Naive thymus-derived CD4-positive, alpha-beta T cell (primary cell): ENCODE measurements at regions not wholly inside any gene's neighbourhood (a gene's known extent, or its start where the extent isn't known, plus 50 kb on each side); places are given as distances from the start of the nearest gene placed in this dataset.

Experiments used
- ATAC-seq: fragments of 150-1000 bp; cut with Tn5 transposase; 2 replicates; pipeline ENCODE4 v1.10.0; 2021; ENCODE audit warnings: mild to moderate bottlenecking, moderate library complexity
- CTCF ChIA-PET: fragments of 350-600 bp; sonication (Branson Sonifier 250); formaldehyde crosslinking; loops from one replicate; lab custom pipeline; 2021; ENCODE audit warnings: antibody characterized with exemption; lab: Charles Lee
- POLR2A ChIA-PET: fragments of 350-600 bp; sonication (Branson Sonifier 250); formaldehyde crosslinking; loops from one replicate; lab custom pipeline; 2021; ENCODE audit warnings: antibody characterized with exemption, inconsistent platforms; lab: Charles Lee
- DNase-seq, 9 donors: peaks; one replicate each; pipeline versions ENCODE4 v3.0.0 to v3.0.0-alpha.2; 2020 to 2022; ENCODE audit warnings: mixed read lengths in 1 of 9
- H3K27ac ChIP-seq: one replicate; pipeline ENCODE4 v1.7.0; 2013; ENCODE audit warnings: mild to moderate bottlenecking, low read depth, low read length, moderate library complexity
- H3K27me3 ChIP-seq, 2 donors: one replicate each; pipeline ENCODE4 v1.7.0; 2013; ENCODE audit warnings: low read length in 2 of 2, mild to moderate bottlenecking in 2 of 2, moderate library complexity in 2 of 2; ENCODE audit not compliant: control insufficient read depth in 2 of 2, insufficient read depth in 2 of 2
- H3K36me3 ChIP-seq, 3 experiments: 1 replicate in 2 of 3; 2 replicates in 1 of 3; pipeline ENCODE4 v1.7.0; 2013; ENCODE audit warnings: low read length in 3 of 3, mild to moderate bottlenecking in 3 of 3, moderate library complexity in 1 of 3; ENCODE audit not compliant: insufficient read depth in 3 of 3, control insufficient read depth in 2 of 3
- H3K4me1 ChIP-seq, 2 donors: one replicate each; pipeline ENCODE4 v1.7.0; 2013; ENCODE audit warnings: low read length in 2 of 2, mild to moderate bottlenecking in 2 of 2, moderate library complexity in 1 of 2; ENCODE audit not compliant: control insufficient read depth in 2 of 2, insufficient read depth in 2 of 2
- H3K4me3 ChIP-seq: 2 replicates; pipeline ENCODE4 v1.7.0; 2013; ENCODE audit warnings: mild to moderate bottlenecking, low read length
- H3K9me3 ChIP-seq, 3 experiments: 1 replicate in 2 of 3; 2 replicates in 1 of 3; pipeline ENCODE4 v1.7.0; 2013; ENCODE audit warnings: low read length in 3 of 3; ENCODE audit not compliant: control insufficient read depth in 2 of 3
- H3K27ac Mint-ChIP-seq, 9 donors: one replicate each; pipeline ENCODE4 v1.8.0; 2020 to 2022; ENCODE audit warnings: mixed read lengths in 9 of 9, mild to moderate bottlenecking in 8 of 9, moderate library complexity in 5 of 9, inconsistent platforms in 2 of 9
- H3K27me3 Mint-ChIP-seq, 5 donors: one replicate each; pipeline ENCODE4 v1.8.0; 2021 to 2022; ENCODE audit warnings: mixed read lengths in 5 of 5, mild to moderate bottlenecking in 1 of 5
- H3K36me3 Mint-ChIP-seq, 5 donors: one replicate each; pipeline ENCODE4 v1.8.0; 2020 to 2022; ENCODE audit warnings: mixed read lengths in 5 of 5, mild to moderate bottlenecking in 3 of 5, inconsistent platforms in 1 of 5
- H3K4me1 Mint-ChIP-seq, 7 donors: one replicate each; pipeline ENCODE4 v1.8.0; 2020 to 2022; ENCODE audit warnings: mixed read lengths in 7 of 7, mild to moderate bottlenecking in 3 of 7, inconsistent platforms in 1 of 7
- H3K4me3 Mint-ChIP-seq, 10 donors: one replicate each; pipeline ENCODE4 v1.8.0; 2020 to 2022; ENCODE audit warnings: mild to moderate bottlenecking in 10 of 10, mixed read lengths in 10 of 10, moderate library complexity in 6 of 10, inconsistent platforms in 2 of 10
- H3K9me3 Mint-ChIP-seq, 11 donors: one replicate each; pipeline ENCODE4 v1.8.0; 2020 to 2022; ENCODE audit warnings: mixed read lengths in 11 of 11, mild to moderate bottlenecking in 4 of 11, inconsistent platforms in 1 of 11, moderate library complexity in 1 of 11
- intact Hi-C, 2 donors: fragments of 100-400 bp; cut with micrococcal nuclease; formaldehyde crosslinking; loops; one replicate each; pipeline ENCODE4 v1.15.1; 2023

DNA sequence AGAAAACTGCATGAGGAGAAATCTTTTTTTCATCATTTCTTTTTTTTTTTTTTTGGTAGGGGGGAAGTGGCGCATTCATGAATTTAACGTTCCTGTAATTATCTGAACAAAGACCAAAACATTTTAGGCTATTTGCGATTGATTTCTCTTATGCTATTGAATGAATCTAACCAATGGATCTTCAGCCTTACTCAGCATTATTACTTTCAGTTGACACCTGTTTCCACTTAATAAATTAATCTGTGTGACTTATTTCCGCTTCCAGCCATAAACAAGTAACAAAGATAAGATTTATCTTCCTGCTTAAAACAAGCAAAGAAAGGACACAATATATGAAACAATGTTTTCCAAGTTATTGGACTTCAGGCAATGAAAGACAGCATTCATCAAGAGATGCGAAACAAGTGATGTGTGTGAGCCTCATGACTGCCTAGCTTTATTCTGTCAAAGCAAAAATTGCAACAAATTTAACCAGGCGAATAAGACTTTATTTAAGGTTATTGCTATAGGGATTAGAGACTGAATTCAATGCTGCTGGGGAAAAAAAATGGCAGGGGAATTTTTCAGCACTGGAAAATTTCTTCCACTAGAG, 1026.9 kb downstream of the LRFN5 start:
- no peak for ATAC-seq
- POLR2A ChIA-PET, result no interaction called here

DNA sequence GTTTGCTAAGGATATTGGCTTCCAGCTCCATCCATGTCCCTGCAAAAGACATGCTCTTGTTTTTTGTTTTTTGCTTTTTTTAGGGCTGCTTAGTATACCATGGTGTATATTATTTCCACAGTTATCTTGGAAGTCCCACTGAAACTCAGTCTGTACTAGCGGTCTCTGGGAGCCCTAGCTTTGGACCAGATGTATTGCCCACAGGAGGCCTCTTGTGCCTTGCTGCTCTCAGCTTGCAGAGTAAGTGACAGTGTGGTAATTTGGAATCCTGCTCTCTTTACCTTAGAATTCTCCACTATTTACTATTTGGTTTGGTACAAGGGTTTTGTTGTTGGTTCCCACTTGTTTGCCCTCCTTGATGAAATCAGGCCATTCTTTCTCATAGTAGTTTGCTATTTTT, 1022.9 kb downstream of the LRFN5 start:
- Mint-ChIP-seq H3K36me3 (no peaks in the 10 kb centered on the region), H3K4me3 (no peak overlapping the region), H3K9me3 (peaks cover 0 to 24% (median 3%) of the 10 kb centered on the region in 11 donors), H3K27me3 (no peaks in the 10 kb centered on the region), H3K4me1 (no peaks in the 10 kb centered on the region), H3K27ac (no peak overlapping the region)
- ATAC-seq (no peak), DNase-seq (no peak)
- H3K9me3 ChIP-seq, result no peaks in the 10 kb centered on the region
- H3K36me3 ChIP-seq, result no peaks in the 10 kb centered on the region
- intact Hi-C loops, result no loop called here
- ChIA-PET POLR2A (no interaction called here), CTCF (no interaction called here)
- no peak overlapping the region for H3K27ac ChIP-seq
- no peak overlapping the region for H3K4me3 ChIP-seq
- H3K27me3 ChIP-seq, result no peaks in the 10 kb centered on the region
- H3K4me1 ChIP-seq, result no peaks in the 10 kb centered on the region

More for the DNA sequence above, 1026.9 kb downstream of the LRFN5 start:
- Histone ChIP-seq H3K36me3 (no peaks in the 10 kb centered on the region), H3K9me3 (no peaks in the 10 kb centered on the region), H3K27me3 (no peaks in the 10 kb centered on the region), H3K27ac (no peak overlapping the region), H3K4me3 (no peak overlapping the region), H3K4me1 (no peaks in the 10 kb centered on the region)
- Mint-ChIP-seq H3K4me1 (no peaks in the 10 kb centered on the region), H3K4me3 (no peak overlapping the region), H3K36me3 (no peaks in the 10 kb centered on the region), H3K27me3 (no peaks in the 10 kb centered on the region), H3K27ac (no peak overlapping the region), H3K9me3 (peaks cover 0 to 26% (median 5%) of the 10 kb centered on the region in 11 donors)
- CTCF ChIA-PET, result no interaction called here
- intact Hi-C loops, result no loop called here
- no peak for DNase-seq

DNA sequence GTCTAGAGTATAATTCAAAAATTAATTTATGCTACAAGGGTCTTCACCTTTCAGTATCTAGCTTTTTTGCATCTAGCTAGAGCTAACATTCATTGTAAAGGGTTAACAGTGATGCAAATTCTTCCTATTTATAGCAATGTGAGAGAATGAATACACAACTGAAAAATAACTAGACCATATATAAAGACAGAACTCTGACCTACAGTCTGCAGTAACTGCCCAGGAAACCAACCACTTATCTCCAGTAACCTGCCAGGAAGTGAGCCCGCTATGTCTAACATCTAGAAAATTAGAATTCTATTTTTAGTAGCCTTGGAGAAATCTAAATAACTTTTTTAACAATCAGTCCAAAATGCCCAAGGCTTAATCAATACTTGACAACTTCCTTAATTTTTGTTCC, 1021.9 kb downstream of the LRFN5 start:
- no peak overlapping the region for H3K4me3 Mint-ChIP-seq
- Histone ChIP-seq H3K4me3 (no peak overlapping the region), H3K27me3 (no peaks in the 10 kb centered on the region), H3K36me3 (no peaks in the 10 kb centered on the region), H3K4me1 (no peaks in the 10 kb centered on the region), H3K9me3 (no peaks in the 10 kb centered on the region), H3K27ac (no peak overlapping the region)
- CTCF ChIA-PET, result no interaction called here
- ATAC-seq (no peak), DNase-seq (no peak)
- no peaks in the 10 kb centered on the region for H3K36me3 Mint-ChIP-seq
- POLR2A ChIA-PET, result no interaction called here
- H3K27ac Mint-ChIP-seq, result no peak overlapping the region
- no peaks in the 10 kb centered on the region for H3K4me1 Mint-ChIP-seq
- intact Hi-C loops, result no loop called here
- H3K27me3 Mint-ChIP-seq, result no peaks in the 10 kb centered on the region
- H3K9me3 Mint-ChIP-seq, result peaks cover 0 to 24% (median 3%) of the 10 kb centered on the region in 11 donors

- ChIA-PET POLR2A (no interaction called here), CTCF (no interaction called here)
- no peaks in the 10 kb centered on the region for H3K27me3 ChIP-seq
- intact Hi-C loops, result no loop called here
- Mint-ChIP-seq H3K36me3 (no peaks in the 10 kb centered on the region), H3K4me1 (no peaks in the 10 kb centered on the region), H3K27me3 (no peaks in the 10 kb centered on the region), H3K9me3 (peaks cover 0 to 17% (median 2%) of the 10 kb centered on the region in 11 donors), H3K4me3 (no peak overlapping the region), H3K27ac (no peak overlapping the region)
- no peaks in the 10 kb centered on the region for H3K9me3 ChIP-seq
- ATAC-seq (no peak), DNase-seq (no peak)
- no peak overlapping the region for H3K4me3 ChIP-seq
- no peak overlapping the region for H3K27ac ChIP-seq
- no peaks in the 10 kb centered on the region for H3K36me3 ChIP-seq
- H3K4me1 ChIP-seq, result no peaks in the 10 kb centered on the region
These were observed 1020.3 kb downstream of the LRFN5 start for GRCh38 chr14:42626986-42627385.

DNA sequence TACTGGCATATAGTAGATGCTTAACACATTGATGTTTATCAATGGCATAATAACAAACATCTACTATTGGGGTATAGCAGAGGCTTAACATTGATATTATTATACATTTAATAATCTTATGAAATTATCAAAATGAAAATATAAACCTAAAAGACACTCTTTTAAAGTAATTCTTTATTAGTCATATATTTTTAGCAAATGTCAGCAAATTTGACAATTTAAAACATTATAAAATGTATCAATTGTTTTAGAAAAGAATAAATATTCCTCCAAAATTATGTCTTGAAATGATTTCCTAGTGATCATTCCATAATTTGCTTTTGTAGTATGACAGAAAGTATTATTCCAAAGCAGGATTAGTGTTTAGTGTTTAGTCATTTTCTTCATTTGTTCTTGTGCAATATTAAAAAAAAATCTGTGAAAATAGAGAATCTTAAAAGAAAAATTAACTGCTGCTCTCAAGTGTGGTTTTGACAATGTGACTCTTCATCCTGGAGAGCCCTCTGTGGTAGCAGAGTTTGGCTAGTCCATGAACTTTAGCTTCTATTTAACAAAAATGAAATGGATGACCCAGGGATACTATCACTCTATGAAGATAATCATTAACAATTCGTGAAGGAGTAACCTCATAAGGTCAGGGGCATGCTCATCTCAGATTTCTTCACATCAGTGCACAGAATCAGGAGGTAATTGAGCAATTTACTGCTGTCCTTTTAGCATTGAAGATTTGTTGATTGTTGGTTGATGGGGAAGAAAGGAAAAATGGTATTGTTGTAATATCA, 1018.5 kb downstream of the LRFN5 start:
- ChIA-PET POLR2A (no interaction called here), CTCF (no interaction called here)
- intact Hi-C loops, result no loop called here
- H3K36me3 ChIP-seq, result no peaks in the 10 kb centered on the region
- no peaks in the 10 kb centered on the region for H3K9me3 ChIP-seq
- H3K27ac Mint-ChIP-seq, result no peak overlapping the region
- no peaks in the 10 kb centered on the region for H3K4me1 Mint-ChIP-seq
- H3K27me3 Mint-ChIP-seq, result no peaks in the 10 kb centered on the region
- H3K4me1 ChIP-seq, result no peaks in the 10 kb centered on the region
- no peak overlapping the region for H3K27ac ChIP-seq
- no peak for ATAC-seq
- H3K4me3 ChIP-seq, result no peak overlapping the region
- peaks cover 0 to 17% (median 2%) of the 10 kb centered on the region in 11 donors for H3K9me3 Mint-ChIP-seq
- H3K36me3 Mint-ChIP-seq, result no peaks in the 10 kb centered on the region
- DNase-seq, result no peak
- no peaks in the 10 kb centered on the region for H3K27me3 ChIP-seq
- no peak overlapping the region for H3K4me3 Mint-ChIP-seq

GRCh38 chr14:42617005-42617404, 1010.3 kb downstream of the LRFN5 start:
- no peaks in the 10 kb centered on the region for H3K4me1 Mint-ChIP-seq
- ChIA-PET POLR2A (no interaction called here), CTCF (no interaction called here)
- intact Hi-C loops, result no loop called here
- H3K27ac Mint-ChIP-seq, result no peak overlapping the region
- peaks cover 2 to 36% (median 5%) of the 10 kb centered on the region in 11 donors for H3K9me3 Mint-ChIP-seq
- Histone ChIP-seq H3K4me1 (no peaks in the 10 kb centered on the region), H3K27ac (no peak overlapping the region), H3K27me3 (no peaks in the 10 kb centered on the region), H3K4me3 (no peak overlapping the region), H3K36me3 (no peaks in the 10 kb centered on the region), H3K9me3 (no peaks in the 10 kb centered on the region)
- no peaks in the 10 kb centered on the region for H3K27me3 Mint-ChIP-seq
- H3K4me3 Mint-ChIP-seq, result no peak overlapping the region
- no peak for DNase-seq
- ATAC-seq, result no peak
- H3K36me3 Mint-ChIP-seq, result no peaks in the 10 kb centered on the region

DNA sequence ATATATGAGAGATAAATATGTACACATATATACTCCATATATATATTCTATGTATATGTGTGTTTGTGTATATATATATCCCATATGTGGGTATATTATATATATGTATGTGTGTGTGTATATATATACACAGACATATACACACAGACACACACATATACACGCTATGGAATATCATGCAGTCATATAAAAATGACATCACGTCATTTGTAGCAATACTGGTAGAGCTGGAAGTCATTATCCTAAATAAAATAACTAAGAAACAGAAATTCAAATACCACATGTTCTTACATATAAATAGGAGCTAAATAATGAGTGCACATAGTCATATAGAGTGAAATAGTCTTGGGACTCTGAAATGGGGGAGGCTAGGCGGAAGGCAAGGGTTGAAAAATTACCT, 1000.2 kb downstream of the LRFN5 start:
- POLR2A ChIA-PET, result no interaction called here
- H3K4me1 Mint-ChIP-seq, result no peaks in the 10 kb centered on the region
- H3K36me3 Mint-ChIP-seq, result peaks cover 0 to 3% (median 0%) of the 10 kb centered on the region in 5 donors

More for the DNA sequence above, 1000.2 kb downstream of the LRFN5 start:
- Mint-ChIP-seq H3K27me3 (no peaks in the 10 kb centered on the region), H3K27ac (no peak overlapping the region), H3K9me3 (peaks cover 0 to 18% (median 7%) of the 10 kb centered on the region in 11 donors), H3K4me3 (no peak overlapping the region)
- no peaks in the 10 kb centered on the region for H3K36me3 ChIP-seq
- no peaks in the 10 kb centered on the region for H3K27me3 ChIP-seq
- no peak overlapping the region for H3K4me3 ChIP-seq
- H3K27ac ChIP-seq, result no peak overlapping the region
- no peaks in the 10 kb centered on the region for H3K4me1 ChIP-seq
- ATAC-seq, result no peak
- CTCF ChIA-PET, result interaction anchor here (0.7 kb wide), 1 partner anchor 669 kb away, joined by 6 read pairs; no protein-coding TSS in a partner anchor
- intact Hi-C loops, result no loop called here
- no peaks in the 10 kb centered on the region for H3K9me3 ChIP-seq
- no peak for DNase-seq
